ENCODE measurements at regions not wholly inside any gene's neighbourhood (a gene's known extent, or its start where the extent isn't known, plus 50 kb on each side); places are given as distances from the start of the nearest gene placed in this dataset.

DNA sequence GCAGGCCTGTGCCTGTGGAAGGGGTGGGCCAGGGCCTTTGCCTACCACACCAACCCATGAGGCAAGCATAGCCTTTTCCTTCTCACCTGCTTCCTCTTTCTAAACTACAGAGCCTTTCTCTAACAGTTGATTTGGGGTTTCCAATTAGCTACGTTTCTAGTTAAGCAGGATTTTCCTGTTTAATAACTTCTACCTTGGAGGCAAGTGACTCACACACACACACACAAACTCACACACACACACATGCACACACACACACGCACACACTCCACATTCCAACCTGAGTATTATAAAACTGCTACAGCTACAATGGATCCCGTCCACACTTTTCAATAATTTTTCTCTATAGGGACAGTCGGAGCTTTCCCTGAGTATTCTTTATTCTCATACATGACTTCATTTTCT, 84.9 kb downstream of the SOX11 start:
- no peak for TF ChIP-seq EZH2 (IDR thresholded peaks at IDR 0.05; ENCODE audit: low read depth)
- TF ChIP-seq CTCF (conservative IDR thresholded peaks at IDR 0.05), result no peak

All from PC-9 (cell line).